ENCODE measurements at regions not wholly inside any gene's neighbourhood (a gene's known extent, or its start where the extent isn't known, plus 50 kb on each side); places are given as distances from the start of the nearest gene placed in this dataset.
"Not testable (repeated sequence)": the region's sequence is repeated elsewhere in the genome, so short reads cannot be mapped to it uniquely, and the experiment has no call there.

- no peak for DNase-seq
Observed at GRCh38 chr20:12847872-12848271, 160.9 kb upstream of the SPTLC3 start.

GRCh38 chr20:12849225-12849910, 159.4 kb upstream of the SPTLC3 start:
- no peak for DNase-seq

- not testable (repeated sequence) for DNase-seq
Observed at GRCh38 chr20:12857643-12858042, 151.1 kb upstream of the SPTLC3 start.

GRCh38 chr20:12860619-12861247, 148.0 kb upstream of the SPTLC3 start:
- no peak for DNase-seq

- no peak for DNase-seq
Observed at GRCh38 chr20:12869669-12870068, 139.1 kb upstream of the SPTLC3 start.

GRCh38 chr20:12870588-12870987, 138.2 kb upstream of the SPTLC3 start:
- no peak for DNase-seq

GRCh38 chr20:12874933-12875332, 133.8 kb upstream of the SPTLC3 start:
- DNase-seq = no peak

- DNase-seq = no peak
Observed at GRCh38 chr20:12875510-12875909, 133.3 kb upstream of the SPTLC3 start.

- DNase-seq = no peak
Observed at GRCh38 chr20:12882832-12883506, 125.8 kb upstream of the SPTLC3 start.

- no peak for DNase-seq
Observed at GRCh38 chr20:12883507-12883885, 125.3 kb upstream of the SPTLC3 start.

- no peak for DNase-seq
Observed at GRCh38 chr20:12886618-12887363, 122.0 kb upstream of the SPTLC3 start.

- DNase-seq = no peak
Observed at GRCh38 chr20:12891643-12892042, 117.1 kb upstream of the SPTLC3 start.

GRCh38 chr20:12893019-12893418, 115.8 kb upstream of the SPTLC3 start:
- DNase-seq = no peak

GRCh38 chr20:12893653-12894052, 115.1 kb upstream of the SPTLC3 start:
- no peak for DNase-seq

GRCh38 chr20:12894089-12894488, 114.7 kb upstream of the SPTLC3 start:
- DNase-seq = no peak

GRCh38 chr20:12896180-12896579, 112.6 kb upstream of the SPTLC3 start:
- no peak for DNase-seq

GRCh38 chr20:12902992-12903391, 105.8 kb upstream of the SPTLC3 start:
- DNase-seq = no peak

- DNase-seq = no peak
Observed at GRCh38 chr20:12906361-12906760, 102.4 kb upstream of the SPTLC3 start.

- no peak for DNase-seq
Observed at GRCh38 chr20:12911372-12911771, 97.4 kb upstream of the SPTLC3 start.

GRCh38 chr20:12913781-12914443, 94.9 kb upstream of the SPTLC3 start:
- DNase-seq = no peak

GRCh38 chr20:12914804-12915203, 94.0 kb upstream of the SPTLC3 start:
- DNase-seq = no peak

GRCh38 chr20:12916699-12917098, 92.1 kb upstream of the SPTLC3 start:
- DNase-seq = no peak

GRCh38 chr20:12924126-12924525, 84.6 kb upstream of the SPTLC3 start:
- DNase-seq = no peak

All from CD4-positive, alpha-beta T cell treated with Interleukin-21 for 1 hour (primary cell).